ENCODE measurements at regions not wholly inside any gene's neighbourhood (a gene's known extent, or its start where the extent isn't known, plus 50 kb on each side); places are given as distances from the start of the nearest gene placed in this dataset.
A peak's percentile ranks its signal among the peaks of the same experiment; 100 is the strongest.

GRCh38 chr1:98019747-98020146 lies 98.9 kb upstream of the DPYD start:
- no peak for DNase-seq

- DNase-seq: no peak
Measured at GRCh38 chr1:98018074-98018473, 97.2 kb upstream of the DPYD start.

GRCh38 chr1:98017184-98017583 lies 96.3 kb upstream of the DPYD start:
- DNase-seq: no peak

GRCh38 chr1:98008373-98008772 lies 87.5 kb upstream of the DPYD start:
- DNase-seq: no peak

- no peak for DNase-seq
Measured at GRCh38 chr1:98005326-98006010, 84.6 kb upstream of the DPYD start.

- DNase-seq: no peak
Measured at GRCh38 chr1:98003442-98003841, 82.6 kb upstream of the DPYD start.

GRCh38 chr1:98002288-98002687 lies 81.5 kb upstream of the DPYD start:
- DNase-seq: no peak

GRCh38 chr1:98001764-98002163 lies 80.9 kb upstream of the DPYD start:
- DNase-seq: peak; percentile 12

GRCh38 chr1:97999320-97999719 lies 78.5 kb upstream of the DPYD start:
- no peak for DNase-seq

GRCh38 chr1:97996880-97997279 lies 76.0 kb upstream of the DPYD start:
- peak; percentile 10 for DNase-seq

- no peak for DNase-seq
Measured at GRCh38 chr1:97989094-97989680, 68.4 kb upstream of the DPYD start.

GRCh38 chr1:97986041-97987005 lies 65.5 kb upstream of the DPYD start:
- DNase-seq: no peak

- DNase-seq: no peak
Measured at GRCh38 chr1:97983126-97983525, 62.3 kb upstream of the DPYD start.

- DNase-seq: peak; percentile 3
Measured at GRCh38 chr1:97980530-97980929, 59.7 kb upstream of the DPYD start.

- DNase-seq: peak; percentile 52
Measured at GRCh38 chr1:97976801-97977200, 56.0 kb upstream of the DPYD start.

All from NCI-H69 (cell line).